HG03378 (cell line): ENCODE measurements at regions not wholly inside any gene's neighbourhood (a gene's known extent, or its start where the extent isn't known, plus 50 kb on each side); places are given as distances from the start of the nearest gene placed in this dataset.
A peak's percentile ranks its signal among the peaks of the same experiment; 100 is the strongest.

Experiments used
- ATAC-seq: cut with Tn5 transposase; IDR thresholded peaks from one replicate; pipeline ENCODE4 v1.9.1; 2021; ENCODE audit warnings: mild to moderate bottlenecking, moderate library complexity; ENCODE audit not compliant: unreplicated experiment

GRCh38 chr11:115896084-115896483 lies 391.9 kb upstream of the CADM1 start:
- ATAC-seq, result no peak

DNA sequence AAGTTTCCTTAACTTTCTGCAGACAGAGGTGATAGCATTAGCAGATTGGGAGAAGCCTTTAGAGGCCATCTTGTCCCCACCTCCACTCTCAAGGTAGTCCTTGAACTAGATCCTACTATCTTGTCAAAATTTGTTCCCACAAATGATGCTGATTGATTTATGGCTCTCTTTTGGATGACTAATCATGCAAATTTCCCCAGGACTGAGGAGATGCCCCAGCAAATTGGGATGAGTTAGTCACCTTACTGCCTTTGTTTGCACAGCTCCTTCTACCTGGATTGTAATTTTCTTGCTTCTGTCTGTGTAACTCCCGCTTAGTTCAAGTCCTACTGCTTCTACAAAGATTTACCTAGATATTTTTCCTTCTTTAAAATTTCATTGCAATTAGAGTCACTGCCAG lies 391.4 kb upstream of the CADM1 start:
- ATAC-seq, result no peak

DNA sequence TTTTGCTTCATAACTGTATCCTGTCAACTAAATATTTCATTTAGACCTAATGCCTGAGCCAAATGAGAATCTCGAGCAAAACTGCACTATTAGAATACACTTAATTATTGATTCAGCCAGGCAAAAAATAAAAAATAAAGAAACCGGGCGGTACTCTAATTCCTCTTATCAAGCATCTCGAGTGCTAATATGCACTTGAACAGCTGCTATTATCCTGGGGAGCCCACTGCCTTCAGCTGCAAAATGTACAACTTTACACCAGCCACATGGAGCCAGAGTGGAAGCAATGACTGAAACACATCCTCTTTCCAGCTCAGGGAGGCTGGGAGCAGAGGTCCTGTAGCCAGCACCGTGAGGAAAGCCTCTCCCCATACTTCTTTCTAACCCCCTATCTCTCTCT lies 390.0 kb upstream of the CADM1 start:
- no peak for ATAC-seq

- no peak for ATAC-seq
Measured at GRCh38 chr11:115893461-115894099, 389.4 kb upstream of the CADM1 start.

DNA sequence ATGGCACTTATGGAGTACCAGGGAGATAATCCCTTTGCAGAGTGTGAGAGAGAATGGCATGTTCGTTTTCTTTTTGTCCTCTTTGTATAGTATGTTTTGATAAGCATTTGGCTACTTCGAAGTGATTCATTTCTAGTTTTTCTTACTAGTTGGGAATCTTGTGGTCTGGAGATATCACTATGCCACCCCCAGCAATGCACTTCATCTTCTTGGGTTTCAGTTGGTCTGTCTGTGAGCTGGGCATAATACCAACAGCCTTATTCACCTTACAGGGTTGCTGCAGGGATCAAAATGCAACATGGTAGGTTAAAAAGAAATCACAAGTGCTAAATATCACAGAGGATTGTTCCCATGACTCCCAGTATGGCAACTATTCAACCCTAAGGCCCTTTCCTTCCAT lies 387.8 kb upstream of the CADM1 start:
- no peak for ATAC-seq

GRCh38 chr11:115891581-115891980 lies 387.4 kb upstream of the CADM1 start:
- ATAC-seq, result no peak

DNA sequence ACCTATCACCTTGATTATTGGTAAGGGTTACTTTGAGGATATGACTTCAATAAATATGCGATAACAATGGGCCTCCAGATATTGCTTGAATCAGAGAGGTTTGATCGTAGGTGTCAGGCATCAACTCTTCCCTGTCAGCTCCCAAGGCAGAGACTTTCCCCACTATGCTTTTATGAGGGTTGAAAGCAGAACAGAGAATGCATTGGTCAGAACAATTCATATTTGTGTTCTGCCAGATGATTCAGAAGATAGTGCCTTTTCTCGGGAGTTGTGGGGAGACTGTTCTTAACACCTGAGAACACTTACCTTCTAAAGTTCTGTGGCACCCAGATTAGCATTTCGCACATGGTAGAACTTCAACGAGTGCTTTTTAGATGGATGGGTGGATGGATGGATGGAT lies 386.3 kb upstream of the CADM1 start:
- ATAC-seq, result no peak

DNA sequence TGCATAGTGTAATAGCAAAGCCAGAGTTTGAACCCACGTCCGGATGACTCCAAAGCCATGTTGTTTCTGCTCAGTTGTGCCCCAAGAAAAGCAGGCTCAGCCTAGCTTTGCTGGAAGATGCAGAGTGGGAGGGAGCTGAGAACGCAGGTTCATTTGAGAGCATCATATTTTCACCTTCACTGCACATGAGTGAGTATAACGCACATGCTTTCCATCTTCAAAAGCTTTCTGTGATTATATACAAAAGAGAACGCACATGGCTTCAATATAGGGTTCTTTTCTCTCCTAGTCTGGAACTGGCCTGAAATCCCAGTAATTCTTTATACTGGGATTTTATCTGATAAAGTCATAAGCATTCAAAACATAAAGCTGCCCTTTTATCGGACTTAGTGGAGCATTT lies 385.5 kb upstream of the CADM1 start:
- no peak for ATAC-seq

DNA sequence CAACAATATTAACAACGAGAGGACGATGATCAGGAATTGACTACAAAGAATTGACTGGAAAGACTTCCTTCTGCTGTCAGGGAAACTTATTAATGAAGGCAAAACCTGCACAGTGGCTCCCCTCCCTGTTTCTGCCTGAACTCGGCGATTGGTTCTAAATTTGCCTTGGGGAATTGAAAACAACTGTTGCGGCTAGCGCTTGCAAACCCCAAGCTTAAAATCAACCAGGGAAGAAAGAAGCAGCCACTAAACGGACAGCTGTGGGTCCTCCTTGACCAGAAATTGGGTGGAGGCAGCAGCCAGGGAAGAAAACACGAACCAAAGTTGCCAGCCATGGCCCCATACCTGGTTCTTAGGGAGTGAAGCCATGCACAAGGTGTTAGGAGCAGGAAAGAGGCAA lies 383.5 kb upstream of the CADM1 start:
- no peak for ATAC-seq

- ATAC-seq, result no peak
Measured at GRCh38 chr11:115887316-115887715, 383.1 kb upstream of the CADM1 start.

GRCh38 chr11:115886422-115886733 lies 382.2 kb upstream of the CADM1 start:
- no peak for ATAC-seq

DNA sequence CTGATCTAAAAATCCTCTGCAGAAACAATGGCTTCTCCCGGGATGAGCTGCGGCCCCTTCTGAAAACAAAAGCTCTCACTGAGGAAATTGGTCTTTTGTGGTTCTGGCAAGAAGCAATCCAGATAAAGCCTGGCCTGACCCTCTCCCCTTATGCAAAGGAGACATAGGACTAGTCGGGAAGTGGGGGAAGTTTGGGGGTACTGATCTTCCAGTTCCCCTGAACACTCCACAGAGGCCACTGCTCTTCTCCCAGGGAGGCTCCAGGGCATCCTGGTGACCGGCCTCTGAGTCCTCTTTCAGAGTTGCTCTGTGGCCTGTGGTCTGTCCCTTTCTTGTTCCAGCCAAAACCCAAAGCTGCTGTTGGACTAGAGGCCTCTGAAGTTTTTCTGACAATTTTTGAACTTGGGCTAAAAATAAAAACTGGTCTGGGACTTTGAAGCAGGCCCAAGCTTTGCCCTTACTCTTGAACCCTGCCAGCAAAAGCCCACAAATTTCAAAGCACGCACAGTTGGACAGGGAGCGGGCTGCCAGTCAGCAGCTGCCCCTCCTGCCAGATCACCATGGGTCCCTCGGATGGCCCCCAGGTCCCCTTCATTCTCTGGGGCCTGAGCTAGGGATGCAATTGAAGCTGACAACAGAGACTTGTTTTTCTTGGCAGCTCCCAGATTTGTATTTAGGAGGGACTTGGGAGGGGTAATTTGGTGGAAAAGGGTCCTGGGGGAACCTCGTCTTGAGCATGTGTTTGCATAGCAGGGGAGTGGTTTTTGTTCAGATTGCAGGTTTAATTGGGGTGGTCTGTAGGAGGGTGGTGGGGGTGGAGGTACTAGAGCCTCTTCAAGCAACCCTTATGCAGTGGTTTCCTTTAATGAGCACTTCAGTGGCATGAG lies 381.6 kb upstream of the CADM1 start:
- ATAC-seq, result no peak

DNA sequence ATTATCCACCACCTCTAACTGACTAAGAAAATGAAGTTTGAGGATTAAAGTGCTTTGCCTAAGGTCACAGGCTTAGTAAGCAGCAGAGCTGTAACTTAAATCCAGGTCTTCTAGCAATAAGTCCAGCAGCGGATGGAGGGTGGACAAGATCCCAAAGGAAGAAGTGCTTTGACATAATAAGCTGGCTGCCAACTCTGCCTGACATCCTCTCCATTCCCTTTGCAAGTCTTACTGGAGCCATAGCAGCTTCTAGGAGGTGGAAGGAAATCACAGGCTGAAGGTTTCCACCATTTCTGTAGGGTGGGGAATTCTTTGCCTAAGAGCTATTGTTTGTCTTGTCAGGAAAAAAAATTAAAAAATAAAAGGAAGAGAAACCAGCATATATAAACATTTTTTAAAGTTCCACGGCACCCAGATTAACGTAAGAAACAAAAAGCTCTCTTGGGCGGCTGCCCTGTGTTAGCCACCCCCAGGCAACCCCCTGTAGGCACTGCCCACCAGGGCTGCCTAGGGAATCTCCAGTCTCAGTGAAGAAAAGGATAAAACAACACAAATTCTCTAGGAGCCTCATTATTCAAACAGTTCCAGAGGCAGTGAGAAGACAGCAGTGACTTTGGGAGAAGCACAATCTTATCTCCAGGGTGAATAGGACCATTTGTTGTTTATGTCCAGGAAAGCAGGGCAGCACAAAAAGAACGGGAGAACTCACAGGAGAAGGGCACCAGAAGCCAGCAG lies 380.8 kb upstream of the CADM1 start:
- ATAC-seq, result no peak

DNA sequence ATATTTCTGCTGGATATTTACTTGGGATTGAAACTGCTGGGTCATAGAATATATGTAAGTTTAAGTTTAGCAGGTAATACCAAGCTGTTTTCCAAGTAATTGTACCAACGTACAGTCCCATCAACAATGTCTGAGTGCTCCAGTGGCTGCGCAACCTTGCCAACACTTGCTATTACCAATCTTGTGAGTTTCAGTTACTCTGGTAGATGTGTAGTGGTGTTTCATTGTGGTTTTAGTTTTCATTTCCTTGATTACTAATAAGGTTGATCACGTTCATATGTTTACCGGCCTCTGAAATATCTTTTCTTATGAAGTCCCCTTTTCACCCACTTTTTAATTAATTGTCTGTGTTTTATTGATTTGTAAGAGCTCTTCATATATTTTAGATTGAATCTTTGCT lies 370.6 kb upstream of the CADM1 start:
- peak; percentile 78 for ATAC-seq

DNA sequence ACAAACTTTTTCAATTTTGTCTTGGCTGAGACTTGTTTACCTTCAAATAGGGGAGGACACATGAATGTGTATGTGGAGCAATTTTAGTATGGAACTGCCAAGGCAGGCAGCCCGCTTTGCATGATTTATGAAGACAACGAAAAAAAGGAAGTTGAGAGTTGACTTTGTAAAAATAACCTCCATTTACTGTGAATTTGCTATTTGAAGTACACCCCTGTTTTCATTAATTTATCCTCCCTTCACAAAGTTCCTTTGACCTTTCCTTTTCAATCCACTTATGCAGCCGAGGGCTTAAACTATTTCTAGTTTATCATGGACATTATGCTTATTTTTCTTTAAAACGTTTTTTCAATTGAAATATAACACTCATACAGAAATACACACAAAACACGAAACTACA lies 369.6 kb upstream of the CADM1 start:
- no peak for ATAC-seq

DNA sequence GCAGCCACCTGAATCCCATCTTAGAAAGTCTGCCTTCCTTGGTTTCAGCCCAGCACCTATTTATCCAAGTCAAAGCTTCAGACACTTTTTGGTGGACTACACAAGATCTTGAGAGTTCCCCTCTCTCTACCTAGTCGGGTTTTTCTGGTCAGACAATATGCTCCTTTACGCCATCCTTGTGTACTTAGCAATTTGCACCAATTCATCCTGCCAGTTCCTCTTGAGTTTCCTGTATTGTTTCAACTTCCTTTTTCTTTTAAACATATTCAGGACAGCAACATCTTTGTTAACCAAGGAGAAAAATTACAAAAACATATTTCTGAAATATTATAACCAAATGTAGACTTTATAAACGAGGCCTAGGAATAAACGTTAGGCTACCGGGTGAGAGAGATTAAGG lies 368.2 kb upstream of the CADM1 start:
- ATAC-seq, result no peak

GRCh38 chr11:115871161-115871760 lies 367.0 kb upstream of the CADM1 start:
- no peak for ATAC-seq

DNA sequence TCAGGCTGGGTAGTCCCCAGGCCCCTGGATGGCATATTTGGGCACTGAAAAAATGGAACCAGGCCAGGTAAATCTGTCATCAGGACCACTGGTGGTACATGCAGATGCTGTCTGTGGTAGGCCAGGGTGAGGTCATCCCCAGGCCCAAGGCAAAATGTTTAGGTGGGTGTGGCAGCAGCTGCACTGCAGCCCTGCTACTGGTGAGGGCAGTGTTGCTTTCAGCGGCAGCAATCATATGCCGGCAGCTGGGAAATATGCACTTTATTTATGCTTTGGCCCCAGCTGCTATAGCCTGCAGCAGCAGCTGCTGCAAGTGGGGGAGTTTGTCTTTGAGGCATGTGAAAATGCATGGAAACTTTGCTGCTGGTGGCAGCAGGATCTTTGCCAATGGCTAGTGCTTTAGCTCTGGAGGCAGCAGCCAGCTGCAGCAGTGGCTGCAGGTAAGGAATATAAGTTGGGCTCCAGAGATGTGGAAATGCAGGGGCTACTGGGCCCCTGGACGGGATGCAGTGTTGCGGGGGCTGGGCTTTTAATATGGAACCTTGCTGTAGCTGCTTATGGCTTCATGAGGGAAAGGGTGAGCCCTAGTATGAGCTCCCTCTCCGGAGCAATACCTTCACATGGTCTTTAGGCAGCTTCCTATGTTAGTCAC lies 365.7 kb upstream of the CADM1 start:
- peak; percentile 74 for ATAC-seq

DNA sequence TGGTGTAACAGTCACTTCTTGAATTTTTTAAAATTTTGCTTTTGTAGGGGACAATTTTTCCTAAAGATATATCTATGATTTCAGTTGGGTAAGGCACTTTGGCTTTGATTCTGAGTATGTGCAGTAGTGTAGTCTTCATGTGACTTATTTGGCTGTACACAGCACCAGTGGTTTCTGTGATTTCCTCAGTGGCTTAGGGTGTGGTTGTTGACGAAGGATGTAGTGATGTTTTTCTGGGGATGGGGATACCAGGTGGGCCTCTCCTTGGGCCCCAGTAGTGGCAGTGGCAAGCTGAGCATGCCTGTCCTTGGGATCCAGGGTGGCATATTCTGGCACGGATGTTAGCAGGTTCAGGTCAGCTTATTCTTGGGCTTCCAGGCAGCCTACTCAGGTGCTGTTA lies 364.9 kb upstream of the CADM1 start:
- no peak for ATAC-seq

DNA sequence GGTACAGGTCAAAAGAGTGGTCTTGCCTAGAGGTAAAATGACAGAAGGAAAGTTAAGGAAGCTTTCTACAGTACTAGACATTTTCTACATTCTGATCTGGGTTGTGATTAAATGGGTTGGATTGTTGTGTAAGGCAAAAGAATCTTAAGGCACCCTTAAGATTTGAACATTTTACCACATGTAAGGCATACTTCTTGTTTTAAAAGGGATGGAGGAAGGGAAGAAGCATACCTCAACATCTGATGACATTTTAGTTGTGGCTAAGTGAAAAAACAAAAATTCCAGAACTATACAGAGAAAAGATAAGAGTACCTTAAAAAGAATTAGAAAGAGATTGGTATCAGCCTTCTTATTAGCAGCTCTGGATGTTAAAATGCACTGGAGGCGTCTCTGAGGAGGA lies 356.0 kb upstream of the CADM1 start:
- no peak for ATAC-seq

GRCh38 chr11:115848611-115849010 lies 344.4 kb upstream of the CADM1 start:
- ATAC-seq, result no peak
